OCI-LY1 (cell line): ENCODE measurements at regions not wholly inside any gene's neighbourhood (a gene's known extent, or its start where the extent isn't known, plus 50 kb on each side); places are given as distances from the start of the nearest gene placed in this dataset.
"Not testable (repeated sequence)": the region's sequence is repeated elsewhere in the genome, so short reads cannot be mapped to it uniquely, and the experiment has no call there.

Experiments used
- CTCF ChIP-seq: fragments of 200-600 bp; sonication (generic), shearing (Covaris generic); IDR thresholded peaks from 2 replicates; pipeline ENCODE4 v1.5.1; 2017; ENCODE audit warnings: mild to moderate bottlenecking, antibody characterized with exemption, low read length, moderate library complexity, mixed read lengths
- EZH2 ChIP-seq: fragments of 200-600 bp; sonication (generic), shearing (Covaris generic); IDR thresholded peaks from 2 replicates; pipeline ENCODE4 v1.8.0; 2017; ENCODE audit warnings: borderline replicate concordance, mixed run types, mild to moderate bottlenecking, antibody characterized with exemption, low read length, moderate library complexity, mixed read lengths

DNA sequence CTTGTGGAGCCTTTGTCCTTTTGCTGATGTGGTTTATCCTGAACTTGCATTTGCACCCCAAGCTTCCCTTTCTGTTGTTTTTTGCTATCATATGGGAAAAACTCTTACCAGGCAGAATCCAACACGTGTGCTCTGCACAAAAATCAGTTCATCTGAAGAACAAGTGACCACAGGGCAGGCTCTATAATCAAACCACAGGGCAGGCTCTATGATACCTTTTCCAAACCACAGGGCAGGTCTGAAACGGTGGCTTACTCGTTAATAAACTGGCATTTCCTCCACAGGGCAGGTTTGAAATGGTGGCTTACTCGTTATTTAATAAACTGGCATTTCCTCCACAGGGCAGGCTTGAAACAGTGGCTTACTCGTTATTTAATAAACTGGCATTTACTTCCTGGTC, 51.7 kb upstream of the LPCAT1 start:
- not testable (repeated sequence) for TF ChIP-seq EZH2, CTCF
